Spleen (tissue), 11 donors: ENCODE measurements at regions not wholly inside any gene's neighbourhood (a gene's known extent, or its start where the extent isn't known, plus 50 kb on each side); places are given as distances from the start of the nearest gene placed in this dataset.

Source experiments
- DNase-seq: peaks from one replicate; pipeline ENCODE4 v3.0.0-alpha.2; 2020
- H3K27ac ChIP-seq, 8 donors: fragments of 200-600 bp; sonication (generic) in 7 of 8; 1 replicate in 4 of 8; 2 replicates in 4 of 8; pipeline versions ENCODE4 v1.5.0 to v1.8.0; 2016 to 2021; ENCODE audit warnings: inconsistent platforms in 4 of 8, mild to moderate bottlenecking in 4 of 8, moderate library complexity in 1 of 8
- H3K27me3 ChIP-seq, 7 donors: fragments of 200-600 bp; sonication (generic) in 6 of 7; replicated peaks in 1 of 7; 1 replicate in 4 of 7; 2 replicates in 3 of 7; pipeline versions ENCODE4 v1.5.0 to v1.8.0; 2016 to 2021; ENCODE audit warnings: inconsistent platforms in 3 of 7, mild to moderate bottlenecking in 1 of 7
- H3K36me3 ChIP-seq, 6 donors: fragments of 200-600 bp; sonication (generic) in 5 of 6; 1 replicate in 4 of 6; 2 replicates in 2 of 6; pipeline versions ENCODE4 v1.5.0 to v1.8.0; 2016 to 2021; ENCODE audit warnings: inconsistent platforms in 2 of 6
- H3K4me1 ChIP-seq, 6 donors: fragments of 200-600 bp; sonication (generic) in 5 of 6; 1 replicate in 3 of 6; 2 replicates in 3 of 6; pipeline versions ENCODE4 v1.5.0 to v1.8.0; 2016 to 2021; ENCODE audit warnings: inconsistent platforms in 3 of 6
- H3K4me3 ChIP-seq, 8 donors: fragments of 200-600 bp; sonication (generic) in 7 of 8; 1 replicate in 4 of 8; 2 replicates in 4 of 8; pipeline versions ENCODE4 v1.5.0 to v1.8.0; 2016 to 2021; ENCODE audit warnings: inconsistent platforms in 4 of 8, mild to moderate bottlenecking in 4 of 8, moderate library complexity in 2 of 8
- H3K9me3 ChIP-seq, 8 donors: fragments of 200-600 bp; sonication (generic) in 7 of 8; 1 replicate in 4 of 8; 2 replicates in 4 of 8; pipeline versions ENCODE4 v1.5.0 to v1.8.0; 2016 to 2021; ENCODE audit warnings: inconsistent platforms in 4 of 8
- CTCF ChIP-seq, 11 experiments: fragments of 200-600 bp in 7 of 11; fragments of 450-650 bp in 4 of 11; sonication (generic) in 4 of 11; IDR thresholded peaks in 8 of 11; conservative IDR thresholded peaks in 3 of 11; 1 replicate in 7 of 11; 2 replicates in 4 of 11; pipeline versions ENCODE4 v1.4.0 to v1.8.0; 2016 to 2021; ENCODE audit warnings: antibody characterized with exemption in 11 of 11, inconsistent platforms in 4 of 11, mild to moderate bottlenecking in 1 of 11
- POLR2A ChIP-seq, 3 donors: fragments of 450-650 bp; IDR thresholded peaks; one replicate each; pipeline ENCODE4 v1.5.1; 2017; ENCODE audit warnings: antibody characterized with exemption in 3 of 3, mild to moderate bottlenecking in 1 of 3
- POLR2AphosphoS5 ChIP-seq, 3 donors: sonication (generic); formaldehyde crosslinking; IDR thresholded peaks; one replicate each; pipeline ENCODE4 v1.5.1; 2017; ENCODE audit warnings: antibody characterized with exemption in 3 of 3
- WGBS, 5 donors: extraction: QIAGEN DNeasy Blood & Tissue Kit in 3 of 5; methylation state at CpG; one replicate each; pipeline versions ENCODE4 v1.1.5 to v1.1.7; 2013 to 2018; 5-methylcytosine and 5-hydroxymethylcytosine counted together
- intact Hi-C: fragments of 100-400 bp; cut with DNase I; formaldehyde crosslinking; loops from one replicate; pipeline ENCODE4 v1.15.0; 2023; ENCODE audit warnings: low total_unique reads
- donor health status: healthy with polysubstance abuse.
- donor health status: DM: no; HTN: no; CAD: no; lungs with moderate emphysema.
- donor health status: DM: no; HTN: no; CAD: no.
- donor health status: Bipolar disorder and iron deficiency.
- donor health status: healthy.
- donor health status: DM: no; HTN: no; CAD: no.
- donor health status: DM: yes; HTN: yes; CAD: no.

GRCh38 chr6:144721232-144721631 is 436.1 kb downstream of the UTRN start:
- TF ChIP-seq POLR2A (IDR thresholded peaks at IDR 0.05), result no peak
- DNase-seq, result no peak
- H3K4me1 ChIP-seq, result peaks cover 0 to 8% (median 0%) of the 10 kb centered on the region in 6 donors
- no peak overlapping the region for H3K4me3 ChIP-seq
- H3K36me3 ChIP-seq, result peaks cover 0 to 76% (median 4%) of the 10 kb centered on the region in 6 donors
- WGBS, 5 donors, result 93 to 100% (median 98%) methylated on average over 3 of the region's 3 CpGs
- intact Hi-C loops, result no loop called here
- H3K27ac ChIP-seq, result no peak overlapping the region
- no peaks in the 10 kb centered on the region for H3K27me3 ChIP-seq
- H3K9me3 ChIP-seq, result no peaks in the 10 kb centered on the region

- no peak for DNase-seq
- Histone ChIP-seq H3K36me3 (peaks cover 0 to 83% (median 4%) of the 10 kb centered on the region in 6 donors), H3K4me1 (peaks cover 0 to 12% (median 0%) of the 10 kb centered on the region in 6 donors), H3K27ac (no peak overlapping the region), H3K4me3 (no peak overlapping the region), H3K27me3 (no peaks in the 10 kb centered on the region), H3K9me3 (no peaks in the 10 kb centered on the region)
- TF ChIP-seq POLR2AphosphoS5 (IDR thresholded peaks at IDR 0.05) (no peak), POLR2A (IDR thresholded peaks at IDR 0.05) (no peak), CTCF (IDR thresholded peaks at IDR 0.05 in 8 of 11, conservative IDR thresholded peaks at IDR 0.05 in 3 of 11) (no peak)
- intact Hi-C loops, result no loop called here
- 73 to 92% (median 90%) methylated on average over 3 of the region's 3 CpGs for WGBS, 5 donors
Measured at GRCh38 chr6:144722154-144722737, 437.1 kb downstream of the UTRN start.

- TF ChIP-seq POLR2A (IDR thresholded peaks at IDR 0.05), result no peak
- no peak for TF ChIP-seq POLR2AphosphoS5 (IDR thresholded peaks at IDR 0.05)
- no peak for TF ChIP-seq CTCF (IDR thresholded peaks at IDR 0.05 in 8 of 11, conservative IDR thresholded peaks at IDR 0.05 in 3 of 11)
- H3K4me3 ChIP-seq, result no peak overlapping the region
- no peaks in the 10 kb centered on the region for H3K9me3 ChIP-seq
- DNase-seq, result no peak
- H3K4me1 ChIP-seq, result peaks cover 0 to 12% (median 0%) of the 10 kb centered on the region in 6 donors
- H3K36me3 ChIP-seq, result peaks cover 0 to 83% (median 4%) of the 10 kb centered on the region in 6 donors
- H3K27me3 ChIP-seq, result no peaks in the 10 kb centered on the region
- no peak overlapping the region for H3K27ac ChIP-seq
- intact Hi-C loops, result no loop called here
Measured at GRCh38 chr6:144722925-144723324, 437.8 kb downstream of the UTRN start.

- Histone ChIP-seq H3K27me3 (no peaks in the 10 kb centered on the region), H3K4me1 (peaks cover 0 to 13% (median 0%) of the 10 kb centered on the region in 6 donors), H3K4me3 (no peak overlapping the region), H3K27ac (no peak overlapping the region), H3K36me3 (peaks cover 0 to 77% (median 4%) of the 10 kb centered on the region in 6 donors), H3K9me3 (no peaks in the 10 kb centered on the region)
- intact Hi-C loops, result no loop called here
- no peak for DNase-seq
- TF ChIP-seq POLR2AphosphoS5 (IDR thresholded peaks at IDR 0.05) (no peak), POLR2A (IDR thresholded peaks at IDR 0.05) (no peak), CTCF (IDR thresholded peaks at IDR 0.05 in 8 of 11, conservative IDR thresholded peaks at IDR 0.05 in 3 of 11) (no peak)
Measured at GRCh38 chr6:144723431-144723830, 438.3 kb downstream of the UTRN start.

- DNase-seq, result no peak
- intact Hi-C loops, result no loop called here
Measured at GRCh38 chr6:144724818-144725217, 439.7 kb downstream of the UTRN start.

More at GRCh38 chr6:144724818-144725217, 439.7 kb downstream of the UTRN start:
- WGBS, 5 donors, result 84 to 100% (median 98%) methylated on average over 2 of the region's 2 CpGs
- peaks cover 0 to 64% (median 4%) of the 10 kb centered on the region in 6 donors for H3K36me3 ChIP-seq
- H3K27me3 ChIP-seq, result no peaks in the 10 kb centered on the region
- TF ChIP-seq POLR2A (IDR thresholded peaks at IDR 0.05) (no peak), POLR2AphosphoS5 (IDR thresholded peaks at IDR 0.05) (no peak), CTCF (IDR thresholded peaks at IDR 0.05 in 8 of 11, conservative IDR thresholded peaks at IDR 0.05 in 3 of 11) (no peak)
- H3K4me3 ChIP-seq, result no peak overlapping the region
- H3K9me3 ChIP-seq, result no peaks in the 10 kb centered on the region
- no peak overlapping the region for H3K27ac ChIP-seq
- peaks cover 0 to 25% (median 0%) of the 10 kb centered on the region in 6 donors for H3K4me1 ChIP-seq
